ENCODE measurements at regions not wholly inside any gene's neighbourhood (a gene's known extent, or its start where the extent isn't known, plus 50 kb on each side); places are given as distances from the start of the nearest gene placed in this dataset.

- TF ChIP-seq CTCF (conservative IDR thresholded peaks at IDR 0.05 in 1 of 2, IDR thresholded peaks at IDR 0.05 in 1 of 2; ENCODE audit: low read depth in 1 of 2, low read length in 2 of 2) (no peak), EZH2 (IDR thresholded peaks at IDR 0.05; ENCODE audit: low read length, missing control alignments) (no peak)
Measured at GRCh38 chr14:106879241-106879640, 1352.9 kb downstream of the TMEM121 start.
